ENCODE measurements at regions not wholly inside any gene's neighbourhood (a gene's known extent, or its start where the extent isn't known, plus 50 kb on each side); places are given as distances from the start of the nearest gene placed in this dataset.

DNA sequence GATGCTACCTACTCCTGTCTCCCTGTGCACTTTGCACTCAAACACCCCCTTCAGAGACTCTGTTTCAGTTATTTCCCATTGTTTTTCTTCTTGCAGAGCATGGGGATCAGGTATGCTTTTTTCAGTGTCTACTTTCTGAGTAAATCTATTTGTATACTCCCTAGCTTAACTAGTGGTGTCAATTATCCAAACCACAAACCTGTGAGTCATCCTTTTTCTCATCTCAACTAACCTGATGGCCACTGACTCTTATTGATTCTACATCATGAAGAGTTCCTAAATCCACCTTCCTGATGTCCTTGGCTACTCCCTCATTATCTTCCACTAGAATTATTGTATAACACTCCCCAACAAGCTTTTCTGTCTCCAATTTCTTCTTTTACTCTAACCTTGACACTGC lies 68.0 kb downstream of the DIPK2A start:
- TF ChIP-seq, protein P1, sequence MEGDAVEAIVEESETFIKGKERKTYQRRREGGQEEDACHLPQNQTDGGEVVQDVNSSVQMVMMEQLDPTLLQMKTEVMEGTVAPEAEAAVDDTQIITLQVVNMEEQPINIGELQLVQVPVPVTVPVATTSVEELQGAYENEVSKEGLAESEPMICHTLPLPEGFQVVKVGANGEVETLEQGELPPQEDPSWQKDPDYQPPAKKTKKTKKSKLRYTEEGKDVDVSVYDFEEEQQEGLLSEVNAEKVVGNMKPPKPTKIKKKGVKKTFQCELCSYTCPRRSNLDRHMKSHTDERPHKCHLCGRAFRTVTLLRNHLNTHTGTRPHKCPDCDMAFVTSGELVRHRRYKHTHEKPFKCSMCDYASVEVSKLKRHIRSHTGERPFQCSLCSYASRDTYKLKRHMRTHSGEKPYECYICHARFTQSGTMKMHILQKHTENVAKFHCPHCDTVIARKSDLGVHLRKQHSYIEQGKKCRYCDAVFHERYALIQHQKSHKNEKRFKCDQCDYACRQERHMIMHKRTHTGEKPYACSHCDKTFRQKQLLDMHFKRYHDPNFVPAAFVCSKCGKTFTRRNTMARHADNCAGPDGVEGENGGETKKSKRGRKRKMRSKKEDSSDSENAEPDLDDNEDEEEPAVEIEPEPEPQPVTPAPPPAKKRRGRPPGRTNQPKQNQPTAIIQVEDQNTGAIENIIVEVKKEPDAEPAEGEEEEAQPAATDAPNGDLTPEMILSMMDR (IDR thresholded peaks at IDR 0.05; ENCODE audit: insufficient read depth, low read depth, low read length), result no peak
- no peak for TF ChIP-seq EZH2 (IDR thresholded peaks at IDR 0.05; ENCODE audit: insufficient read depth, low read length)

Measured in astrocyte (in vitro differentiated cells and primary cell).